GM21723 (cell line): ENCODE measurements at regions not wholly inside any gene's neighbourhood (a gene's known extent, or its start where the extent isn't known, plus 50 kb on each side); places are given as distances from the start of the nearest gene placed in this dataset.

ENCODE experiments used
- ATAC-seq: cut with Tn5 transposase; IDR thresholded peaks from one replicate; pipeline ENCODE4 v1.9.1; 2021; ENCODE audit warnings: mild to moderate bottlenecking, moderate library complexity; ENCODE audit not compliant: unreplicated experiment

DNA sequence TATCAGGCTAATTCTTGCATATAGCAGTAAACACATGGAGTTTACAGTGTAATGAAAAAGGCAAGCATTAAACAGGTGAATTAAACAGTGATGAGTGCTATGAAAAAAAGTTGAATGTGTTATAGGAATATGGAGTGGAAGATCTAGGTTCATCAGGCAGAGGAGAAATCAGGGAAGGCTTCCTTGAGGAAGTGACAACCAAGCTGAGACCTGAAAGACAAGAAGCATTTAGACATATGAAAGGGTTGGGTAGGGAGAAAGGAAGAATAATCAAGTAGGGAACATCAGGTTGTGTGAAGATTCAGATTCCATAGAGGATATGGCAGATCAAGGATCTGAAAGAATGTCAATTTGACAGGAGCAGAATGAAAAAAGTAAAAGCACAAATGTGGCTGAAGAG is 612.5 kb downstream of the PRELID2 start:
- ATAC-seq: no peak

DNA sequence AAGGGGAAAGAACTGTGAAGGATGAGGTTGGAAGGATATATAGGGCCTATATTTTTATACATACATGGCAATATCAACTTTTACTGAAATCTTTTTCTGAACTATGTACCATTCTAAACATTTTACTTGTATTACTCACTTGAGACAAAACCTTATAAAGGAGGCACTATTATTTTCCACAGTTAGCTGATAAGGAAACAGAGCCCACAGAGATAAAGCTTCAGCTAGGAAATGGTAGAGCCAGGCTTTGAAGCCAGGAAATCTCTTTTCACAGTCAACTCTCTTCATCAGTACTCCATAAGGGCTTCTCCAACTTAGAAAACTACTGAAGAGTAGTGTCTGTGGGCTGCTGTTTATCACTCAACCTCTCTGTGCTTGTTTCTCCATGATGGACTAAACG is 613.7 kb downstream of the PRELID2 start:
- no peak for ATAC-seq

DNA sequence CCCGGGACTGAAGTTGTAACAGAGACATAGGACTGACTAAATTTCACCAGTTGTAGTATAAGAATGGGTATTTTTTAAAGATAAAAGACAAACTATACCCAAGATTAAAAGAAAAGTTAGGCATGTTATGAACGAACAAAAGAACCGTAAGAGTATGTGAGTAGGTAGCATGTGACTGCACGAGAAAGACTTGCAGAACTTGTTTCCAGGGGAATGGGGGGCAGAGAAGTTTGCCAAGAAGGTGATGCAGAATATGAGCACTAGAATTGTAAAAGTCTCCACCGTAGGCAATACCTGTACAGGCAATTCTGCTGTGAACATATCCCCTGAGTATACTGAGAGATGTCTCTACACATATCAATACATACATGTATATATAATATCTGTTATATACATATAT is 614.7 kb downstream of the PRELID2 start:
- ATAC-seq: no peak

DNA sequence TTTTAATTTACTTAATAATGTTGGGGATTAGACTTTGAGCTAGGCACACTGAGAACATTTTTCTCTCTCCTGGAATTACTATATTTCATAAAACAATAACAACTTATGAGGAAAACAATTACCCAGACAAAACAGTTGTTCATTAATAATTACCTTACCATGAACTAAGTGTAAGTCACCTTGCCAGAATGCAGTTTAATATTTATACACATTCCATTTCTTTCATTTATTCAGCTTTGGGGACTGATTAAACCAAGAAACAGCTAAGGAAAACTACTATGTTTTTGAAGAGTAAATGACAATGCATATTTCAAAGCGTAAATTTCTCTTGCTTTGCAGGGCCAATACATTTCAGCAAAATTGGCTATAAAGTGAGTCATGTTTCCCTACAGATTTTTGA is 616.2 kb downstream of the PRELID2 start:
- no peak for ATAC-seq

DNA sequence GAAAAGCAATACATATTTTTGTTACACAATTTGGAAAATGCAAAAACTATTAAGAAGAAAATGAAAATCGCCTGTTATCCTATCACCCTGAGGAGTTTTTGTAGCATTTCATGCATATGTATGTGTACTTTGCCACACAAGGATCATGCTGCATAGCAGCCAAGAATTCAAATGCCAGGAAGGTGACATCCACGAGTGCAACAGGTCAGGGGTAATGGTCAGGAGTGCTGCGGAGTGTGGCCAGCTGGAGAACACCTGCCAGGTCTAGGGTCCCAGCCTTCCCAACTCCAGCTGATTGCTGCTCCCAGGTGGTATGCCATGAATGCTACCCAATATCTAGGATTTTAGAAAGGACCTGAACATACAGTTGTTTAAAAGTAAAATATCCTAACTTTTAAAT is 617.1 kb downstream of the PRELID2 start:
- no peak for ATAC-seq

DNA sequence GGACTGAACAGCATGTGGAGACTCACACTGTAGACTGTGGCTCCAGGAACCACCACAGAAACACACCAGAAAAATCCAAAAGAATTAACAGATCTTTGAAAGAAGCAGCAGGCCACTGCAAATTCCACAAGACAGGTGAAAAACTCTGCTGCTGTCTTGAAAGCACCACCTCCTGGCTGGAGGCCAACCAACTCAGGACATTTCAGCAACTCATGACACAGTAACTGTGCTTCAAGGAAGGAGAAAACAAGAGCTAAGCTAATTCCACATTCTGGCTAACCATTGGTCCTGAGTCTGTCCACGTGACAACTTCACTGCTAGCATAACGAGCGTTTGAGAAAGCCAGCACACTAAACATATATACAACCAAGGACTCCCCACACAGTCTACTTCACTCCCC is 625.1 kb downstream of the PRELID2 start:
- no peak for ATAC-seq

DNA sequence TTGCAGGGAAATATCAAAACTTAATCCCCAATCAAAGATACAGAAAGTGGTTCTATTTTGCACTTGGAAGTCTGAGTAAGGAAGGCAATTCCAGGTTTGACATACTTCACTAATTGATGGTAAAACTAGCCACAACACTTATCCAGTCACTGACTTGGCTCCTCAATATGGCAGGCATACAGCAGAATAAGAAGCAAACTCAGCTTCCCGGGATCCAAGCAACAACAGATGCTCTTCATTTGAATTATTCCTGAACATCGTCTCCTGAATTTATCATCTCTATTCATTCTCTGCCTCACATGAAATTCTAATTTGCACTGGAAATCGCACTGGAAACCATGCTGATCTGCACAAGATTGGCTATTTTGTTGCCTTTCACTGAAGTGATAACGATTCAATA is 629.6 kb downstream of the PRELID2 start:
- ATAC-seq: no peak

DNA sequence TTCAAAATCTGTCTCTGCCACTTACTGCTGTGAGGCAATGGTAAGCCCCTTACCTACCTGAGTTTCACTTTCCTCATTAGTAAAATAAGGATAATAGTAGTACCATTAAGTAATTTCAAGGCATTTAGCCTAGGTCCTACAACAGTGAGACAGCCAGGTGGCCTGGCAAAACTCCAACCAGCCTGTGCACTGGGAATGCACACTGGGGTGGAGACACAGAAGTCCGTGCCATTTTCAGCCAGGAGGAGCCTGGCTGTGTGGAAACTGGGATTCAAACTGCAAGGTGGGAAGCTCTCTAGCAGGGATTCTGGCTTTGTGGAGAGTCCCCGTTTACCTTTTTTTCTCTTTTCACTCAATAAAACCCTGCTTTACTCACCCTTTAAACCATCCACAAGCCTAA is 630.4 kb downstream of the PRELID2 start:
- no peak for ATAC-seq

DNA sequence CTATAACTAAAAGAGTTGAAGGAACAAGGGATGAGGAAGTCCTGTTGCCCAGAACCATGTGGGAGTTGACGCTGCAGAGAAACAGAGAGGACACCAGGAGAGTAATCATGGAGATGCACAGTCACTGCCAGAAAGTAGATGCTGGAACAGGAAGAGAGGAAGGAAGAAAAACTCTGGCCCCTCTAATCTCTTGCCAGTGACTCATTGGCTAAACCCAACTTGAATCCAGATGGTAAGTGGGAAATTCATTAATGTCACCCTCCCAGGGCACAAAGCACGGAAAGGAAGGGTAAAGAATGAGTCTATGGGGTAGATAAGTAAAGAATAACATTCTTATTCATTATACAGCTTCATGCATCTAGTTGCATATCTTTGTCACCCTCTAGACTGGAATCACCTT is 631.9 kb downstream of the PRELID2 start:
- no peak for ATAC-seq

DNA sequence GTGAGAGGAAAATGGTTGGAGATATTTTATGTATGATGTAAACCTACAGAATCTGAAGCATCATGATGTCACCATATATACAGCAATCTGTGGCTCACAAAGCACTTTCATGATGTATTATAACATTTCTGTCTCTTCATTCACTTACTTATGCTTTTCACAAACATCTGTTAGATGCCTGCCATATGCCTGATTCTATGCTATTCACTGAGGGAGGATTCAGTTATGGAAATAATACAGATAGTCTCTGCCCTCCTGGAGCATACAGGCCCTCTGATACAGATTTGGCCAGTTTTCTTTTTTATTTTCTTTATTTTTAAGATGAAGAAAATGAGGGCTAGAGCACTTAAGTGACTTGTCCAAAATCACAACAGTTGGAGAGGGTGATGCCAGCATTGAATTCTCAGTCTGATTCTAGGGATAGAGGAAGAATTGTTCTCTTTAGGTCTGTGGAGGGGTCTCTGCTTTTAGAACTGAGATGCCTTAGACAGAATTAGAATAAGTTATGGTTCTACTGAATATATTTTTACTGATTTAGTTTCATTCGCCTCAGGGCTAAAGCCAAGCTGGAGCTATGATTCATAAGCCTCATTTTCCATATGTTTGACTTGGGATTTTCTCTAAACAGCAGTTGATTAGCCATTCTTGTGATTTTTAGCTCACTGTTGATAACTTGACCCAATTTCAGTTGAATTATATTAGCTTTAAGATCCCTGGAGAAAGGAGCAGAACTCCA is 636.4 kb downstream of the PRELID2 start:
- ATAC-seq: no peak

DNA sequence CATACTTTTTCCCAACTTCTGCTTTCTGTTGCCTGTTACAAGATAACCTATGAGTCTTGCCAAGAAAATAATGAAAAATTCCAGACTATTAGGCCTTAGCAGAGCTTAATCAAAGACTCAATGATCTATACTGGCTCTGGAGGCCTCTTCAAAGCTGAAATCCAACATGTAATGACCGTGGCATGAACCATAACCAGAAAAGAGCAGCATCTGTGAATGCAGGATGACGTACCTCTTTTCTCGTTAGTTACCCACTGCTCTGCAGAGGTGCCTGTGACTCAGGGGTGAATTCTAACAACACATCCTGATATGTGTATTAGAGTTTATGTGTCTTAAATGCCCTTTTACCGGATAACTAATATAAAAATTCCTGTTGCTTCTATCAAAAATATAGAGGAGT is 645.4 kb downstream of the PRELID2 start:
- no peak for ATAC-seq

DNA sequence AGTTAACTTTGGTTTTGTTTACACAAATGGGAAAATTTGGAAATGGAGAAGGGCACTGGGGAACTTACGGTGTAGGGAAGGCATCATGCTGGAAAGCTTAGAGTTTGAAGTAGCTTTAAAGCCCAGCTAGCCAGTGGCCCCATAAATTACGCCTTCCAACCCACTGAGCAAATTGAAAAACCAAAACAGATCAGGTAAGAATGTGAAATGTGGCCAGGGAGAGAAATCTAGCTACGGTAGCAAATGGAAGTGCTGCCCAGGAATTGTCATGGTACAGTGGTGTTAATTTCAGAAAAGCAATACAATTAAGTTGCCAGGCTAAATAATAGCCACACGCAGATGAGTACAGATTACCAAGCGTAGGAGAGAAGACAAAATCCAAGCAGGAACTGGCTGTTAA is 654.8 kb downstream of the PRELID2 start:
- ATAC-seq: no peak

DNA sequence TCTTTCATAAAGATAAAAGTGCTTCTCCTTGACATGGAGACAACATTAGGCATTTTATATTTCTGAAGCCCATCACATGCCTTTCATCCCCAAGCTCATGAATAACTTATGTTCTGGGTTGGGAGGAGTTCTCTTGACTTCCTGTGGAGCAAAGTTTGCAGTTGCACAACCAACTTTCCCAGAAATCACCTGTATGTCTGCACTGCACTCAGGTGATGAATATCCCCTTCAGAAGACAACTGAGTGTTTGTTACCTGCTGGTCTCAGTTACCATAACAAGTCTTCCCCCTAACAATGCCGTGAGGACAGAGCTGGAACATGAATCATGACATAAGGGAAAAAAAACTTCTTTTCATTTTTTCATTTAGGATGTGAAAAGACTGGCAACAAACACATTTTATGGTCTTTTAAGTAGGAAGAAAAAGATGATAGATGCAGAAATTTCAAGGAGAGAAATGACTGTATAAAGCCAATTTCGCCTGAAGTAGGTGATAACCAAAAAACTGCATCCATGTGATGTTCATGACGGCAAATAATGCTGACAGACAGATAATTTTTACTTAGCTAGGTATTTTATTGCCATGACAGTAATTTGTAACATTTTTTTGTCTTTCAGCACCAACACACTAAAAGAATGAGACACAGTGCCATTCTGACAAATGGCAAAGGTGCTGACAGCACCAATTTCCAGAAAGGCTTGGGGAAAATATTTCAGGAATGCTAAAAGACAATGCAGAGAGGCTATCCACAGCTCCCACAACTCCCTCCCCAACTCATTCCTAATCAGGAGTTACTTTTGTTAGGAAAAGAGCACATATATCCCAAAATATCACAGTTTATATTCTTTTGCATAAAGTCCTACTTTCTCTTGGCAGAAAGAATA is 656.3 kb downstream of the PRELID2 start:
- ATAC-seq: no peak

DNA sequence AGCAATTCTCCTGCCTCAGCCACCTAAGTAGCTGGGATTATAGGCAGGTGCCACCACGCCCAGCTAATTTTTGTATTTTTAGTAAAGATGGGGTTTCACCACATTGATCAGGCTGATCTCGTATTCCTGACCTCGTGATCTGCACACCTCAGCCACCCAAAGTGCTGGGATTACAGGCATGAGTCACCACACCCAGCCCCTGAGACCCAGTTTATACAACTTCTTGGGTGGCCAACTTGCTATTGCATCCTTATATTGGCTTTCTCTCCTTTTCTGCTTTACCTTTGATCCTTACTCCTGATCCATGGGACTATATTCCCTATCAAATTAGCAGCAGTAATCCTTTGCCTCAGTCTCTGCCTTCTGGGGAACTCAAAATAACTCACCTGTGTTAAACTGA is 659.1 kb downstream of the PRELID2 start:
- ATAC-seq: no peak

DNA sequence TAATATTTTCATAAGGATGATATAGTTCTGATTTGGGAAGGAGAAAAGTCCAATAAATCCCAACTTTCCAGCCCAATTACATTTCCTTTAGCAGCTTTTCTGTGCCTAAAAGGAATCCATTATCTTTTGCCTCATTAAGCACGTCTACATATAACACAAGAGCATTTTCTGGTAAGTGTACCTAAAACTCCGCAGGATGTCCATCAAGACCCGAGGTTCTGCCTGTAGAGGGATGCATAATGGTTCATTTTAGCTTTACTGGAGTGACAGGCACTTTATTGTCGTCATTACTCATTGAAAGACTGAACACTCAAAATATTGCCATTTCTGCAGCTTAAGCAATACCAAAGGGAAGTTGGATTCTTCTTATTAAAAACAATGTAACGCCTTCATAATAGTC is 669.0 kb downstream of the PRELID2 start:
- no peak for ATAC-seq

DNA sequence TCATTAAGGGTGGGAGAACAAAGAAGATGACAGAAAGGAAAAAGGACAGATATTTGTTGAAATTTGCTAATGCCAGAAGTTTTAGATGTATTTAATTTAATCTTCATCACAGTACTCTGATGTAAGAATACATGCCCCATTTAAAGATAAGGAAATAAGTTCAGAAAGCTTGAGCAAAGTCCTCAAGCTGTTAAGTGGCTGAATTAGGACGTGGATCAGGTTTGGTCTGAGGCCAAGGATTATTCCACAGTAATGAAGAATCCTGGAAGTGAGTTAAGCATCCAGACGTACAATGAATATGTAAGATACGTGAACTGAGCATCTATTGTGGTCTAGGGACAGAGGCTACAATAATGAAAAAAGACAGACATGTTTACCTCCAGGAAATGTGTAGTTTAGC is 671.3 kb downstream of the PRELID2 start:
- ATAC-seq: no peak

DNA sequence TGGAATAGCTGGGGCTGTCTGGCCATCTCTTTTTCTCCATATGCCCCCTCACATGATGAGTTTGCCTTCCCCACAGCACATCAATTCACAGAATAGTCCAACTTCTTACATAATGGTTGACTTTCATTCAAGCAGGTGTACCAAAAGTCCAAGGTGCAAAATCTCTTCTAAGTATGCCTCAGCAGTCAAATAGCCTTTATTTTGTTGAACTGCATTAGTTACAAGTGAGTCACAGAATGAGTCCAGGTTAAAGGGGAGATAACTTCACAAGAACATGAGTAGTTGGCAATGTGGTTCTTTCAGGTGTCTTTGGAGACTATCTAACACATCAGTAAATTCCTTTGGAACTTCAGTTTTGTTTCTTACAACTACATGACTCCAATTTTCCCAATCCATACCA is 672.5 kb downstream of the PRELID2 start:
- ATAC-seq: no peak

DNA sequence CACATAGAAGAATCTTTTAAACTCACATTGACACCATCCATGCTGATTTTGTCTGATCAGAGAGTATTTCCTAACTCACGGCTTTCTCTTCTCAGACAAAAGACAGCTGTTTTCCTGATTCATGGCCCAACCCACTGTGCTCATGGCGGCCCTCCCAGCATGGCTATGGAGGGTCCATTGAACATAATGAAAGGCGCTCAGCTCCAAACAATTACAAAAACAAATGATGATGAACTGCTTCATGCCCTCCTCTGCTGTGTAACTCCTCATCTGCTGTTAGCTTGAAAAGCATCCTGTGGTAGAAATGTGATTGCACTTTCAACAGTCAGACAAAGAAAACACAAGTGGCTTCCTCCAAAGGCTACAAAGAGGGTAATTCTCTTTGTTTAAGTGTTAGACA is 673.8 kb downstream of the PRELID2 start:
- ATAC-seq: no peak

DNA sequence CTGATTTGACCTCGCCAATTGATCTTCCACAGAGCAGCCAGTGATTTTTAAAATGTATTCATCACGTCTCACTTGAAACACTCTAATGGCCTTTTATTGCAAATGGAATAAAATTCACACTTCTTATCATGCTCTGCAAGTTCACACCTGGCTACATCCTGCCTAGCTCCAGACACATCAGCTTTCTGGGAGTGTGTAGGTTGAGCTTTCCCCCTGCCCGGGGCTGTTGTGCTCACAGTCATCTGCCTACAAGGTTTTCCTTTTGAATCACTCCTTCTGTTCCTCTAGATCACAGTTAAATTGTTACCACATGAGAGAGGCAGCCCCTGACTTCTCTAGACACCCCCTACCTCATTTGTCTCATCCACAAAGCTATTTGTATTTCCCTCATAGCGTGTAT is 674.5 kb downstream of the PRELID2 start:
- no peak for ATAC-seq

DNA sequence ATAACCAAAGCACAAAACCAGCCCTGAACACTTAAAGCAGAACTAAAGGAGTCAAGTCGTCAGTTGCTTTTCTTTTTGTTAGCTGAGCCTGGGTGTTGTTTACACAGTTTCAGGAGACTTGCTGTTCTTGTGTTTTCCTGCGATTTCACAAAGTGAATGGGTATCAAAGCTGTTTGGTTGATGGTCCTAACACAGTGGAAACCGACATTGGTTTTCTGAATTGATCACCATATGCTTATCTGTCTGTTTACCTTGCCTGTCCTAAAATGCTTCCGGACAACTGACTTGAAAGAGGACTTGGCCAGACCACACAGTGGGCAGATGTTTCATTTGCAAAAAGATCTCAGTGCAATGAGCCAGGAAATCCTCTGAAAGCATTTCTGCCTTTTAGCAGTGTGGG is 676.4 kb downstream of the PRELID2 start:
- ATAC-seq: no peak

DNA sequence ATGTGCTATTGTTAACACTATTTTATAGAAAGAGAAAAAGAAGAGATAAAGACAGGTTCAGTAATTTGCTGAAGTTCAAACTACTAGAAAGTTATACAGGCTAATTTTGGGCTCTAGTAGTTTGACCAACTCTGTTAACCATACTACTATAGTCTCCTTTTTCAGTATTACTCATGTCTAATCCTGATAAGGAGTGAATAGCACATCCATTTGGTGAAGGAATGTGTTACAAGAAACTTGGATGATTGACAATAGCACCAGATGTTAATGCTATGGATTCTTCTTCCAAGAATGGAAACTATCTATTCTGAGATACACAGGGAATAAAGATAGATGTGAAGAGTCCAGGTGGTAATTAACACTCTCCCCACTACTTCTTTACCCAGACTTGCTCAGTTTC is 677.3 kb downstream of the PRELID2 start:
- ATAC-seq: no peak

DNA sequence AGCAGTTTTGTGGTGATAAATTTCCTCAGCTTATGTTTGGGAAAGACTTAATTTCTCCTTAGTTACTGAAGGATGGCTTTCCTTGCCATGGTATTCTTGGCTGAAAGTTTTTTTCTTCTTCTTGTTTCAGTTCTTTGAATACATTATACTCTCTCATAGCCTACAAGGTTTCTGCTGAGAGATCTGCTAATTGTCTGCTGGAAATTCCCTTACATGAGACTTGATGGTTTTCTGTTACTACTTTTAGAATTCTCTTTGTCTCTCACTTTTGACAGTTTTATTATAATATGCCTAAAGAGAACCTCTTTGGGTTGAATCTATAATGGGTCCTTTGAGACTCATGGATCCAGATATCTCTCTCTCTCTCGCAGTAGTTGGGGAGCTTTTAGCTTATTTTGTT is 693.6 kb downstream of the PRELID2 start:
- no peak for ATAC-seq
